Inflammatory macrophage treated with lipopolysaccharide for 4 hours (primary cell): ENCODE measurements at regions not wholly inside any gene's neighbourhood (a gene's known extent, or its start where the extent isn't known, plus 50 kb on each side); places are given as distances from the start of the nearest gene placed in this dataset.
"Not testable (repeated sequence)": the region's sequence is repeated elsewhere in the genome, so short reads cannot be mapped to it uniquely, and the experiment has no call there.

Experiments used
- DNase-seq: peaks from one replicate; pipeline ENCODE4 v3.0.0-alpha.2; 2020

- DNase-seq: no peak
Observed at GRCh38 chr12:126952096-126953007, 1314.6 kb upstream of the TMEM132C start.

GRCh38 chr12:126953365-126953889, 1313.5 kb upstream of the TMEM132C start:
- DNase-seq: no peak

- no peak for DNase-seq
Observed at GRCh38 chr12:126960221-126960620, 1306.7 kb upstream of the TMEM132C start.

- no peak for DNase-seq
Observed at GRCh38 chr12:126960709-126961108, 1306.3 kb upstream of the TMEM132C start.

GRCh38 chr12:126963825-126964224, 1303.1 kb upstream of the TMEM132C start:
- no peak for DNase-seq

- DNase-seq: no peak
Observed at GRCh38 chr12:126966498-126966897, 1300.5 kb upstream of the TMEM132C start.

- no peak for DNase-seq
Observed at GRCh38 chr12:126967152-126967551, 1299.8 kb upstream of the TMEM132C start.

GRCh38 chr12:126974779-126975178, 1292.2 kb upstream of the TMEM132C start:
- DNase-seq: no peak

- DNase-seq: no peak
Observed at GRCh38 chr12:126976579-126976978, 1290.4 kb upstream of the TMEM132C start.

- DNase-seq: not testable (repeated sequence)
Observed at GRCh38 chr12:126979564-126979963, 1287.4 kb upstream of the TMEM132C start.

- no peak for DNase-seq
Observed at GRCh38 chr12:126982707-126983106, 1284.3 kb upstream of the TMEM132C start.

- not testable (repeated sequence) for DNase-seq
Observed at GRCh38 chr12:126983735-126984134, 1283.2 kb upstream of the TMEM132C start.

- DNase-seq: not testable (repeated sequence)
Observed at GRCh38 chr12:126985663-126986062, 1281.3 kb upstream of the TMEM132C start.

GRCh38 chr12:126989532-126989931, 1277.4 kb upstream of the TMEM132C start:
- no peak for DNase-seq

- no peak for DNase-seq
Observed at GRCh38 chr12:126993898-126994297, 1273.1 kb upstream of the TMEM132C start.

GRCh38 chr12:126994599-126994998, 1272.4 kb upstream of the TMEM132C start:
- no peak for DNase-seq

- no peak for DNase-seq
Observed at GRCh38 chr12:126998031-126998430, 1268.9 kb upstream of the TMEM132C start.

GRCh38 chr12:126998747-126999285, 1268.2 kb upstream of the TMEM132C start:
- no peak for DNase-seq

GRCh38 chr12:126999352-126999751, 1267.6 kb upstream of the TMEM132C start:
- no peak for DNase-seq

- no peak for DNase-seq
Observed at GRCh38 chr12:127005406-127005805, 1261.6 kb upstream of the TMEM132C start.

GRCh38 chr12:127006972-127007371, 1260.0 kb upstream of the TMEM132C start:
- no peak for DNase-seq

- DNase-seq: no peak
Observed at GRCh38 chr12:127008755-127009403, 1258.1 kb upstream of the TMEM132C start.

- DNase-seq: no peak
Observed at GRCh38 chr12:127012109-127012508, 1254.9 kb upstream of the TMEM132C start.

- DNase-seq: no peak
Observed at GRCh38 chr12:127013197-127013596, 1253.8 kb upstream of the TMEM132C start.
